ENCODE measurements at regions not wholly inside any gene's neighbourhood (a gene's known extent, or its start where the extent isn't known, plus 50 kb on each side); places are given as distances from the start of the nearest gene placed in this dataset.

GRCh38 chr5:8362495-8362894 is 493.5 kb downstream of the MTRR start:
- no peak for DNase-seq (ENCODE audit: low spot score)
- no peak for TF ChIP-seq CTCF (IDR thresholded peaks at IDR 0.05; ENCODE audit: borderline replicate concordance, control extremely low read depth, extremely low read depth, insufficient read depth, missing control alignments)
- in situ Hi-C loops (cut with MboI; ENCODE audit: low sequenced_read_pairs, unreplicated experiment): no loop called here

- DNase-seq (ENCODE audit: low spot score): no peak
- in situ Hi-C loops (cut with MboI; ENCODE audit: low sequenced_read_pairs, unreplicated experiment): no loop called here
- no peak for TF ChIP-seq CTCF (IDR thresholded peaks at IDR 0.05; ENCODE audit: borderline replicate concordance, control extremely low read depth, extremely low read depth, insufficient read depth, missing control alignments)
These were observed 494.2 kb downstream of the MTRR start for GRCh38 chr5:8363138-8363537.

- no peak for TF ChIP-seq CTCF (IDR thresholded peaks at IDR 0.05; ENCODE audit: borderline replicate concordance, control extremely low read depth, extremely low read depth, insufficient read depth, missing control alignments)
- in situ Hi-C loops (cut with MboI; ENCODE audit: low sequenced_read_pairs, unreplicated experiment): no loop called here
These were observed 497.3 kb downstream of the MTRR start for GRCh38 chr5:8366266-8366665.

GRCh38 chr5:8376478-8376877 is 507.5 kb downstream of the MTRR start:
- in situ Hi-C loops (cut with MboI; ENCODE audit: low sequenced_read_pairs, unreplicated experiment): no loop called here
- no peak for DNase-seq (ENCODE audit: low spot score)
- TF ChIP-seq CTCF (IDR thresholded peaks at IDR 0.05; ENCODE audit: borderline replicate concordance, control extremely low read depth, extremely low read depth, insufficient read depth, missing control alignments): no peak

More at GRCh38 chr5:8366266-8366665, 497.3 kb downstream of the MTRR start:
- DNase-seq (ENCODE audit: low spot score): no peak

- no peak for DNase-seq (ENCODE audit: low spot score)
- TF ChIP-seq CTCF (IDR thresholded peaks at IDR 0.05; ENCODE audit: borderline replicate concordance, control extremely low read depth, extremely low read depth, insufficient read depth, missing control alignments): no peak
- in situ Hi-C loops (cut with MboI; ENCODE audit: low sequenced_read_pairs, unreplicated experiment): no loop called here
These were observed 513.0 kb downstream of the MTRR start for GRCh38 chr5:8381972-8382371.

- in situ Hi-C loops (cut with MboI; ENCODE audit: low sequenced_read_pairs, unreplicated experiment): no loop called here
- no peak for DNase-seq (ENCODE audit: low spot score)
- no peak for TF ChIP-seq CTCF (IDR thresholded peaks at IDR 0.05; ENCODE audit: borderline replicate concordance, control extremely low read depth, extremely low read depth, insufficient read depth, missing control alignments)
These were observed 513.5 kb downstream of the MTRR start for GRCh38 chr5:8382456-8382855.

DNA sequence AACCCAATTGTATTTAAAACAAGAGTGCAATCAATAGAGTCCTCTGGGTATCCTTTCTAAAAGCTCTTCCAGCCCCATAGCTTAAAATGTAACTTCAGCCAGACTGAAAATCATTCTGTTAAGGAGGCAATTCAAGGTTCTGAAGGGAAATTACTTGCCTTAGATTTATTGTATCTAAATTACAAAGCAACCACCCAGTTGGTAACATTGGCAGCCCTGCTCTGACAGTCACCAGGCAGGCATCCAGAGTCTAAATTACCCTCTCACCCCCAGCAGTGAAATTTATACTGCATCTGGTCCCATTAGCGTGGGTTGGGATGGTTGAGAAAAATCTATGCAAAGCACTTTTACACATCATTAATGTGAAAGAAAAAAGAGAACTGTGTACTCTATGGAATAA is 514.7 kb downstream of the MTRR start:
- no peak for TF ChIP-seq CTCF (IDR thresholded peaks at IDR 0.05; ENCODE audit: borderline replicate concordance, control extremely low read depth, extremely low read depth, insufficient read depth, missing control alignments)
- in situ Hi-C loops (cut with MboI; ENCODE audit: low sequenced_read_pairs, unreplicated experiment): no loop called here
- no peak for DNase-seq (ENCODE audit: low spot score)
